Endothelial cell (in vitro differentiated cells): ENCODE measurements at regions not wholly inside any gene's neighbourhood (a gene's known extent, or its start where the extent isn't known, plus 50 kb on each side); places are given as distances from the start of the nearest gene placed in this dataset.

ENCODE experiments used
- DNase-seq: peaks from one replicate; pipeline ENCODE4 v3.0.0; 2021; ENCODE audit warnings: low spot score
- H3K27ac Mint-ChIP-seq: one replicate; pipeline ENCODE4 v1.8.0; 2021; ENCODE audit warnings: mixed read lengths, inconsistent platforms; ENCODE audit not compliant: unreplicated experiment
- H3K27me3 Mint-ChIP-seq: one replicate; pipeline ENCODE4 v1.8.0; 2021; ENCODE audit warnings: mild to moderate bottlenecking, moderate library complexity, mixed read lengths, inconsistent platforms; ENCODE audit not compliant: unreplicated experiment
- H3K36me3 Mint-ChIP-seq: one replicate; pipeline ENCODE4 v1.8.0; 2021; ENCODE audit warnings: mild to moderate bottlenecking, low read depth, mixed read lengths, inconsistent platforms; ENCODE audit not compliant: unreplicated experiment
- H3K4me1 Mint-ChIP-seq: one replicate; pipeline ENCODE4 v1.8.0; 2021; ENCODE audit warnings: mild to moderate bottlenecking, mixed read lengths, inconsistent platforms; ENCODE audit not compliant: unreplicated experiment
- H3K4me3 Mint-ChIP-seq: one replicate; pipeline ENCODE4 v1.8.0; 2021; ENCODE audit warnings: mild to moderate bottlenecking, mixed read lengths, inconsistent platforms; ENCODE audit not compliant: unreplicated experiment
- H3K9me3 Mint-ChIP-seq: one replicate; pipeline ENCODE4 v1.8.0; 2021; ENCODE audit warnings: mixed read lengths, inconsistent platforms; ENCODE audit not compliant: unreplicated experiment
- TF ChIP-seq, protein P1 (sequence below): fragments of 200-600 bp; sonication (generic); IDR thresholded peaks from one replicate; pipeline ENCODE4 v1.5.0; 2021; ENCODE audit warnings: antibody characterized with exemption; ENCODE audit not compliant: unreplicated experiment

- Mint-ChIP-seq H3K4me3 (no peak overlapping the region), H3K36me3 (peaks cover 3% of the 10 kb centered on the region), H3K4me1 (no peaks in the 10 kb centered on the region), H3K9me3 (no peaks in the 10 kb centered on the region), H3K27me3 (peaks cover 7% of the 10 kb centered on the region), H3K27ac (no peak overlapping the region)
- no peak for DNase-seq
- TF ChIP-seq, protein P1, sequence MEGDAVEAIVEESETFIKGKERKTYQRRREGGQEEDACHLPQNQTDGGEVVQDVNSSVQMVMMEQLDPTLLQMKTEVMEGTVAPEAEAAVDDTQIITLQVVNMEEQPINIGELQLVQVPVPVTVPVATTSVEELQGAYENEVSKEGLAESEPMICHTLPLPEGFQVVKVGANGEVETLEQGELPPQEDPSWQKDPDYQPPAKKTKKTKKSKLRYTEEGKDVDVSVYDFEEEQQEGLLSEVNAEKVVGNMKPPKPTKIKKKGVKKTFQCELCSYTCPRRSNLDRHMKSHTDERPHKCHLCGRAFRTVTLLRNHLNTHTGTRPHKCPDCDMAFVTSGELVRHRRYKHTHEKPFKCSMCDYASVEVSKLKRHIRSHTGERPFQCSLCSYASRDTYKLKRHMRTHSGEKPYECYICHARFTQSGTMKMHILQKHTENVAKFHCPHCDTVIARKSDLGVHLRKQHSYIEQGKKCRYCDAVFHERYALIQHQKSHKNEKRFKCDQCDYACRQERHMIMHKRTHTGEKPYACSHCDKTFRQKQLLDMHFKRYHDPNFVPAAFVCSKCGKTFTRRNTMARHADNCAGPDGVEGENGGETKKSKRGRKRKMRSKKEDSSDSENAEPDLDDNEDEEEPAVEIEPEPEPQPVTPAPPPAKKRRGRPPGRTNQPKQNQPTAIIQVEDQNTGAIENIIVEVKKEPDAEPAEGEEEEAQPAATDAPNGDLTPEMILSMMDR: no peak
These were observed 62.8 kb upstream of the LINGO1 start for GRCh38 chr15:77695548-77695947.

GRCh38 chr15:77693576-77693975, 60.9 kb upstream of the LINGO1 start:
- TF ChIP-seq, protein P1: no peak
- Mint-ChIP-seq H3K27ac (no peak overlapping the region), H3K36me3 (peaks cover 3% of the 10 kb centered on the region), H3K9me3 (no peaks in the 10 kb centered on the region), H3K4me1 (no peaks in the 10 kb centered on the region), H3K27me3 (peaks cover 7% of the 10 kb centered on the region), H3K4me3 (no peak overlapping the region)
- no peak for DNase-seq

GRCh38 chr15:77692614-77693013, 59.9 kb upstream of the LINGO1 start:
- TF ChIP-seq, protein P1: no peak

DNA sequence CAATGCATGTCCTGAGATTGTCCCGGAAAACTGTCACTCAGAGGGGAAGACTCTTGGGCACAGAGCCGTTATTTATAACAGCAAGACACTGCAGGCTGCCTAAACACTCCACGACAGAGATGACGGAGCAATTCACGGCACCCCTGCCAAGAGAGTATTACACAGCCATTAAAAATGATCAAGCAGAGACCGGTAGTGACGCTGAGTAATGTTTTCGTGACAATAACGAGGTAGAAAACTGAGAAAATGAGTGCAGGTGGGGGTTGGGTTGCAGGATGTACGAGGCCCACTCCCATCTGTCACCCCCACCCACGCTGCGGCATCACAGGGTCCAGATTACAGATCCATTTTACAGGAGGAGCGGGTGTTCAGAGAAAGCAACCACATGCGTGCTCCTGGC, 58.9 kb upstream of the LINGO1 start:
- H3K9me3 Mint-ChIP-seq: no peaks in the 10 kb centered on the region
- H3K4me1 Mint-ChIP-seq: no peaks in the 10 kb centered on the region
- no peak overlapping the region for H3K4me3 Mint-ChIP-seq
- H3K36me3 Mint-ChIP-seq: peaks cover 3% of the 10 kb centered on the region
- no peak overlapping the region for H3K27ac Mint-ChIP-seq
- peaks cover 3% of the 10 kb centered on the region for H3K27me3 Mint-ChIP-seq
- DNase-seq: no peak
- TF ChIP-seq, protein P1: no peak

More at GRCh38 chr15:77692614-77693013, 59.9 kb upstream of the LINGO1 start:
- Mint-ChIP-seq H3K27me3 (peaks cover 4% of the 10 kb centered on the region), H3K9me3 (no peaks in the 10 kb centered on the region), H3K4me3 (no peak overlapping the region), H3K36me3 (peaks cover 3% of the 10 kb centered on the region), H3K27ac (no peak overlapping the region), H3K4me1 (no peaks in the 10 kb centered on the region)
- DNase-seq: no peak

- Mint-ChIP-seq H3K36me3 (peaks cover 3% of the 10 kb centered on the region), H3K27me3 (peaks cover 3% of the 10 kb centered on the region), H3K9me3 (no peaks in the 10 kb centered on the region), H3K27ac (no peak overlapping the region), H3K4me1 (no peaks in the 10 kb centered on the region), H3K4me3 (no peak overlapping the region)
- TF ChIP-seq, protein P1: no peak
- no peak for DNase-seq
These were observed 57.1 kb upstream of the LINGO1 start for GRCh38 chr15:77689821-77690220.
